ENCODE measurements at regions not wholly inside any gene's neighbourhood (a gene's known extent, or its start where the extent isn't known, plus 50 kb on each side); places are given as distances from the start of the nearest gene placed in this dataset.
A peak's percentile ranks its signal among the peaks of the same experiment; 100 is the strongest.

- no peak for DNase-seq
Measured at GRCh38 chr16:80033783-80034468, 433.4 kb upstream of the MAF start.

DNA sequence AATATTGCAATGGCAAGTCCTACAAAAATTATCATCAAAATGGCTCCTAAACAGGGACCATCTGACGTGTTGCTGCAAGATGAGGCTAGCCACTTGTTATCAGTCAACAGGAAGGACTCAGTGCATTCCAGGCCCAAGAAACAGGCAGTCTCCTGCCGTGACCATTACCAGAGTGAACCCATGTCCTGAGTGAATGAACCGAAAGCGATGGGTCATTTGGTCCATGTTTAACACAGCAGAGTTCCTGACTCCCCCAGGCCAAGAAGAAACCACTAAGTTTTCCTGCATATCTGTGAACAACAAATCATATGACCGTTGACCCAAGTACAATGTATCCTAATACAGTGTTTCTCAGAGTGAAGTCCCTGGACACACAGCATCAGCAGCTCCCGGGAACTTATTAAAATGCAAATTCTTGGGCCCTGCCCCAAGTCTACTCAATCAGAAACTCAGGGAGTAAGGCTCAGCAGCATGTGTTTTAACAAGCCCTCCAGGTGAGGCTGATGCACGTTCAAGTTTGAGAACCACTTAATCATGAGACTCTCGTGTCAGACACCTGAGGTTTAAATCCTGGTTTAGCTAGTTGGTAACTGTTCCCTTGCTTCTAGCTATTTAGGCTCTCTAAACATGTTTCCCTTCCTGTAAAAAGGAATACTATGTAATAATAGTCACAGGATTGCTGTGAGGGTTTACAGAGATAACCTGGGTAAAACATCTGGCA is 429.4 kb upstream of the MAF start:
- DNase-seq: no peak

- DNase-seq: no peak
Measured at GRCh38 chr16:80029381-80029630, 428.8 kb upstream of the MAF start.

- no peak for DNase-seq
Measured at GRCh38 chr16:80028581-80029380, 428.2 kb upstream of the MAF start.

GRCh38 chr16:80027007-80027965 is 426.7 kb upstream of the MAF start:
- peak; percentile 64 for DNase-seq

- no peak for DNase-seq
Measured at GRCh38 chr16:80025236-80025635, 424.7 kb upstream of the MAF start.

DNA sequence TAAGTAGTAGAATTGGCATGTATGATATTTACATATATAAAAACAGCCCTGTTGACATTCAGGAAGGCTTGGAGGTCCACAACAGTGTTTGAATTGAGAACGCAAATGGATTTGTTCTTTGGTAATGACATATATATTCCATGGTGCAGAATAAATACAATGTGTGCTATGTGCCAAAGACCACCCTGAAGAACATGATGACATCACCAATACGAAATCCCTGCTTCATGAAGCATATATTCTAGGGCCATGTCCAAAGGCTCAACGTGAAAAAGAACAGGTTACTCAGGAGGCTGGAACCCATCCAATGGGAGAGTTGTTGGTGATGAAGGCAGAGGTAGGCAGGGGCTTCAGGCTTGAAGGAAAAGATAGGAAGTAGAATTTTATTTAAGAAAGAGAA is 423.9 kb upstream of the MAF start:
- no peak for DNase-seq

- no peak for DNase-seq
Measured at GRCh38 chr16:80023865-80024264, 423.3 kb upstream of the MAF start.

- no peak for DNase-seq
Measured at GRCh38 chr16:80019395-80019794, 418.9 kb upstream of the MAF start.

GRCh38 chr16:80018466-80018865 is 417.9 kb upstream of the MAF start:
- DNase-seq: no peak

GRCh38 chr16:80016731-80017326 is 416.3 kb upstream of the MAF start:
- no peak for DNase-seq

- no peak for DNase-seq
Measured at GRCh38 chr16:80015566-80015965, 415.0 kb upstream of the MAF start.

DNA sequence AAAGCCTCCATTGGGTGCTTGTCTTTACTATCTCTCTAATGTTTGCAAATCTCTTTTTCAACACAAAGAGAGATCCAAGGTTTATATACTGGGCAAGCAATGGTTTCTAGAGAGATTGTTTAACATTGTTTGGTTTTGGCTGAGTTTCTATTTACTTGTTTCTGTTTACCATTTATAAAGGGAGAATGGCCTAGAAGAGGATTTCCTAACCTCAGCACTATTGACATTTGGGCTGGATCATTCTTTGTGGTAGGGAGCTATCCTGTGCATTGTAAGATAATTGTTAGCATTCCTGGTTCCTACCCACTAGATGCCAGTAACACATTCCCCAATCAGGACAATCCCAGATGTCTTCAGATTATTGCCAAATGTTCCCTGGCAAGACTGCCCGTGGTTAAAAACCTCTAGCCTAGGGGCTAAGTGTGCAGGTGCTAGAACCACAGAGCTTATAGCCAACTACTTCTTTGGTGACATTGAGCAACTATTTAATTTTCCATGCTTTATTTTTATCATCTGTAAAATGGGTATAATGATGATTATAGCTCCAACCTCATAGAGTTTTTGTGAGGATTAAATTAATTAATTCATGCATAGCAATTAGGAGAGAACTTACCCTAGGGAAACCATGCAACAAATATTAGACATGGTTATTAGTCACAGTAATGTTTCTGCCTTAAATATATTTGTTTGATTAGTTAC is 413.9 kb upstream of the MAF start:
- no peak for DNase-seq

DNA sequence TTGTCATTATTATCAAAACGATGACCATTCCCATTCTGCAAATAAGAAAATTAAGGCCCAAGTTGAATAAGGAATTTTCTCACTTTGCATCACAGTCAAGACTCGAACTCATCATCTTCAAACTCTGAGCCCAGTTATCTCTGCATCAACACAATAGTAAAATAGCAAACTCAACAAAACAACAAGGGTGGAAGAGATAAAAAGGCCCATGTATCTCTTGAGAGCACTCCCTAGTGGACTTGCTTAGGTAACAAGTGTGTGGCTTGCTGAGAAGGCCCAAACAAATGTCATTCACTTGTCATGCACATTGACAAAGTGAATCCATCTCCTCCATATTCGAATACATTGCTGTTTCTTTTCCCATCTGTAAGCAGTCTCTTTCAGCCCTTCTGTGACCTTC is 412.0 kb upstream of the MAF start:
- DNase-seq: no peak

- DNase-seq: no peak
Measured at GRCh38 chr16:80009971-80010659, 409.6 kb upstream of the MAF start.

GRCh38 chr16:80008857-80009256 is 408.3 kb upstream of the MAF start:
- no peak for DNase-seq

DNA sequence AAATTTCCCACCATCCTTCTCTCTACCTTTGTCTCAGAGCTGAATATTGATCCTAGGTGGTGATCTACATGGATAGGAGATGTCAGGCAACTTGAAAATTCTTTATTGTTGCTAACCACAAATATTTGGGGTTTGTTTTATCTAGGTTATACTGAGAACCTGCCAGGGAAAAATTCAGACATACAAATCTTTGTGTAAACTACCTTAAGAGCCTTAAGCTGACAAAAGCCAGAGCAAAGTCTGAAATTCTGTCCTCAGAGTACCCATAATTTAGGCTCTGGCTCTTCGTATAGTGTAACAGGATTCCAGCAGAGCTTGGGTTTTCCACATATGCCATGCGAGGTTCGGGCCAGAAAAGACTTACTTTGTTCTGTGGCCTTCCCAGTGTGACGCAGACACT is 406.7 kb upstream of the MAF start:
- no peak for DNase-seq

DNA sequence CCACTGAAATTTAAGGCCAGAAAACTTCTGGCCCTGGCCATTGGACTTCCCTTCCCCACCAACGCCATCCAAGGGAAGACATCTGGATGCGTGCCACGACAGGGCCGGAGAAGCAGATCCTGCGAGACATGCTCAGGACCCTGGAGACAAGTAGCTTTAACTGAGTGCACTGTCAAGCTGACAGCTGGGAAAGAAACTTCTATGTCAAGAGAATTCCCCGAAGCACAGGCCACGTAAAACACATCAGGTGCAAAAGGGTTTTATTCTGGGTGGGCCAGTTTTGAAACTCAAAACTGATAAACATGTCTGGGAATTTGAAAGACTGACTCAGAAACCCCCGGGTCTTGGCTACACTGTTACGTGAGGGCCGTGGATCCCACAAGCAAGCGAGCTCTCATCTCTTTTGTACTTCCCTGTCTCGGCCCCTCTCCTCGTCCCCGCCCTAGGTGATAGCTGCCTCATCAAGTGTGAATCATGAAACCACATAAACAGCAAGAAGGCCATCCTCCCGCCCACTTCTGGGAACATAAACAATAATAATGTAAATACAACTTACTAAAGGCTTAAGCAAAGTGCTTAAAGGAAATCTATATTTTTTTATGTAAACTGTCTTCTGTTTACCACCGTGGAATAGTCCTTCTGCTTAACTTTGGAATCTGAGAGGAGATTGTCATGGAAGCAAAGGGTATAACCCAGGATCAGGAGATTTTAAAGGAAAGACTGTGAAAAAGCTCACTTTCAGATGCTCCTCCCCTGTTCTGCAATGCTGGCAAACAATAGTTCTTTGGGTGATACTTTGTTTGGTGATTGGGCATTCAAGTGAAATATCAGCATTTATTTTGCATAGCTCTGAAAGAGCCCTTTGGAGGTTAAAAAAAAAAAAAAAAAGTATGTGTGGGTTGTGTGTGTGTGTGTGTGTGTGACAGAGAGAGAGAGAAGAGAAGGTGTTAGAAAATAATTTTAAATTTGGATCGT is 406.0 kb upstream of the MAF start:
- no peak for DNase-seq

DNA sequence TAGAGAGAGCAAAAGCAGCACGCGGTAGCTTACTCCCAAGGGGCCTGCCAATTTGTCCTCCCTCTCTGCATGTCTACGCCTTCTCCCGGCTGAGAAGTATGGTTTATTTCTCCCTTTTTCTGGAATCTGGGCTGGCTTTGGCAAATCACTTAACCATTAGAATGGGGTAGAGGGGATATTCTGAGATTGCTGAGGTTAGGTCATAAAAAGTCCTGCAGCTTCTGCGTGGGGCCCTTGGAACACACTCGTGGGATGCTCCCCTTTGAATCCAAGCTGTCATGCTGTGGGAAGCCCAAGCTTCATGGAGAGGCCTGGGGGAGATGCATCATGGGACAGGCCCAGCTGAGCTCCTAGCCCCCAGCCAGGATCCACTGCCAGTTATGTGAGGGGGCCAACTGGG is 403.6 kb upstream of the MAF start:
- no peak for DNase-seq

GRCh38 chr16:80002261-80002660 is 401.7 kb upstream of the MAF start:
- no peak for DNase-seq

Measured in stimulated activated CD8-positive, alpha-beta memory T cell treated with anti-CD3 and anti-CD28 coated beads, Interleukin-4, amount 100 ng/mL, for 48 hours (primary cell).